NCI-H345 treated with DMSO at 0.1 percent for 48 hours (cell line): ENCODE measurements at regions not wholly inside any gene's neighbourhood (a gene's known extent, or its start where the extent isn't known, plus 50 kb on each side); places are given as distances from the start of the nearest gene placed in this dataset.
"Not testable (repeated sequence)": the region's sequence is repeated elsewhere in the genome, so short reads cannot be mapped to it uniquely, and the experiment has no call there.

Experiments used
- DNase-seq: peaks from one replicate; lab custom pipeline; 2025; ENCODE audit not compliant: unreplicated experiment; lab: John Stamatoyannopoulos, UW

DNA sequence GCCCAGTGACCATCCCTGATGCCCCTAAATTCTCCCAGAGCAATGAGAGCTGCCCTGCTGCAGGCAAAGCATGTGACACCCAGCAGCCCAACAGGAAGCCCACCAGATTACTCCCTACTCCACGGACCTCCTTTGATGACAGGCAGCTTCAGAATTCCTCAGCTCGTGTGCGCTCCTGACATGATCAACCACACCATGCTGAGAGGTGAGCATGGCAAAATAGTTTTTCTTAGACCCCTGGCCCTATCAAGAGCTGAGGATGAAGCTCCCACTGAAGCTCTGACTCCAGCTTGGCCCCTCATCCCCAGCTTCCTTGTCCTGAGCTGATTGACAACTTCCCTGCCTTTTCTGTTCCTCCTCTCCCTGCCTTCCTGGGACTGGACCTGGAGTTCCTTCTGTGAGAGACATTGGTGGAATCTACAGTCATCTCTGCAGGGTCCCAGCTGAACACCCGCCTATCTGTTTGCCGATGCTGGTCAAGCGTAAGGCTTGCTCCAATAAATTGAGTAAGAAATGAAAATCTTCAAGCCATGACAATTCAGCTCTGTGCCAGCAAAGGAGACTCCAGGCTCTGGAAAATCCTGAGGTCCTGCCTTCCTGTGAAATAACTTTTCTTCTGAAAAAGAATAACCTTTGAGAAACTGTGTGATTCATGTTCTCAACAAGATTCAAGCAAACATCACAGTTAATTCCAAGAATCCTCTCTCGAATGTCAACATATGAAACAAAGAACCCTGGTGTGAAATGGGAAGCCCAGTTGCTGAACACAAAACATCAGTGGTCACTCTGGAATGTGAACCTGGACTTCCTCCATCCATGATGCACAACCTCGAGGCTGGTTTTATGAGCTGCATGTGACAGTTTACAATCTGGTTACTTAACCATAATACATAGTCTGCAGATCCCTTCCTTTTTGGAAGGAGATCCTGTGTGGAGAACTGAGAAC is 201.1 kb downstream of the SPP2 start:
- no peak for DNase-seq

DNA sequence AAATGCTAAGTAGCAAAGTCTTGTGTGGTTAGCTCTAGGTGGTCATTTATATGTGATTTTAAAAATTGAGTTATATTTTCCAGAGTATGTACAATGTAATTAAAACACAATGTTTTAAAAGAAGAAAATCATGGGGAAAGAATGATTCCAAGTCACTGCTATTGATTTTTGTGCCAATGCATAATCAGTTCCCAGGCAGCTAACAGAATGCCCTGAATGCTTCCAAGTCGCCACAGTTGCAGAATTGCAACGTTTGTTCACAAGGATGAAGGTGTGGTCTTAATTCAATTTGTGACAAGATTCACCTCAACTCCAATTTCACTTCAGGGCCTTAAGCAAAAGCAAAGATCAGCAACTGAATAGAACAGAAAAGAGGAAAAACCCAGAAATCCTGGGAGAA is 200.4 kb downstream of the SPP2 start:
- no peak for DNase-seq

DNA sequence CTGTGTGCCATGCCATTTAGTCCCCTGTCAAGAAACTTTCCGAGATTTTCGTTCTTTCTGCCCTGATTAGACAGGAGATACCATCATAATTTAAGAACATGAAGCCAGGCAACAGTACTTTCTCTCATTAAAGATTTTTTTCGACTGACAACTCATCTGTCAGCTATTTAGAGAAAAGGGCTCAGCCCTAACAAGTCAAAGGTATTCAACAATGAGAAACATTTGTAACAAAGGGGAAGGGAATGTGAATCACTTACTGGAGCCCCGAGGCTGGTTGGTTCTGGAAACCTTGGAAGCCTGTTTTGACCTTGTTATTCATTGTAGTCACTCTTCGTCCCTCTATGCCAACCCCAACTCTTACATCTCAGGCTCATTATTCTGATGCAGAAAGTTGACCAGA is 199.4 kb downstream of the SPP2 start:
- DNase-seq, result no peak

GRCh38 chr2:234249034-234249735 is 198.7 kb downstream of the SPP2 start:
- DNase-seq, result no peak

GRCh38 chr2:234248213-234248710 is 197.8 kb downstream of the SPP2 start:
- not testable (repeated sequence) for DNase-seq

DNA sequence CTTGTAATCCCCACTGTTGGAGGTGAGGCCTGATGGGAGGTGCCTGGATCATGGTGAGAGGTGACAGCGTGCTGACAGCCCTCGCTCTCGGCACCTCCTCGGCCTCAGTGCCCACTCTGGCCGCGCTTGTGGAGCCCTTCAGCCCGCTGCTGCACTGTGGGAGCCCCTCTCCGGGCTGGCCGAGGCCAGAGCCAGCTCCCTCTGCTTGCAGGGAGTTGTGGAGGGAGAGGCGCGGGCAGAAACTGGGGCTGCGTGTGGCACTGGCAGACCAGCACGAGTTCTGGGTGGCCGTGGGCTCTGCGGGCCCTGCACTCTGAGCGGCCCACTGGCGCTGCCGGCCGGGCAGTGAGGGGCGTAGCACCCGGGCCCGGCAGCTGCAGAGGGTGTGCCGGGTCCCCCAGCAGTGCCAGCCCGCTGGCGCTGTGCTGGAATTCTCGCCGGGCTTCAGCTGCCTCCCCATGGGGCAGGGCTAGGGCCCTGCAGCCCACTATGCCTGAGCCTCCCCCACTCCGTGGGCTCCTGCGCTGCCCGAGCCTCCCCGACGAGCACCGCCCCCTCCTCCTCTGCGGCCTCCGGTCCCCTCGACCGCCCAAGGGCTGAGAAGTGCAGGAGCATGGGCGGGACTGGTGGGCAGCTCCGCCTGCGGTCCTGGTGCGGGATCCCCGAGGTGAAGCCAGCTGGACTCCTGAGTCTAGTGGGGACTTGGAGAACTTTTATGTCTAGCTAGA is 197.1 kb downstream of the SPP2 start:
- no peak for DNase-seq

DNA sequence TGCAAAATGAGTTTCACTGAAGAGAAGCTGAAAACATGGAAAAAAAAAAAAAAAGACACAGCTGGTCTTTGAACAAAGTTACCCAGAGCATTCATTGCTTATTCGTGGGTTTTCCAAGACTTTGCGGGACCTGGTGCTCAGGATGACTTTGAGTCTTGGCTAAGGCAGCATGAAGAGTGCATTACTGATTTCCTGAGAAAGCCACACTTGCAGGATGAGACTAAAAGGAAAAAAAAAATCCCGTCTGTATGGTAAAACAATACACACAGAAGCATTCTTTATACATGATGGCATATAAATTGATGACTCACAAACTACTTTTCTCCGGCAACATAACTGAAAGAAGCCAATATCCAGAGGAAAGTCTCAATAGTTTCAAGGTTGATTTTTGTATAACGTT is 195.4 kb downstream of the SPP2 start:
- no peak for DNase-seq

DNA sequence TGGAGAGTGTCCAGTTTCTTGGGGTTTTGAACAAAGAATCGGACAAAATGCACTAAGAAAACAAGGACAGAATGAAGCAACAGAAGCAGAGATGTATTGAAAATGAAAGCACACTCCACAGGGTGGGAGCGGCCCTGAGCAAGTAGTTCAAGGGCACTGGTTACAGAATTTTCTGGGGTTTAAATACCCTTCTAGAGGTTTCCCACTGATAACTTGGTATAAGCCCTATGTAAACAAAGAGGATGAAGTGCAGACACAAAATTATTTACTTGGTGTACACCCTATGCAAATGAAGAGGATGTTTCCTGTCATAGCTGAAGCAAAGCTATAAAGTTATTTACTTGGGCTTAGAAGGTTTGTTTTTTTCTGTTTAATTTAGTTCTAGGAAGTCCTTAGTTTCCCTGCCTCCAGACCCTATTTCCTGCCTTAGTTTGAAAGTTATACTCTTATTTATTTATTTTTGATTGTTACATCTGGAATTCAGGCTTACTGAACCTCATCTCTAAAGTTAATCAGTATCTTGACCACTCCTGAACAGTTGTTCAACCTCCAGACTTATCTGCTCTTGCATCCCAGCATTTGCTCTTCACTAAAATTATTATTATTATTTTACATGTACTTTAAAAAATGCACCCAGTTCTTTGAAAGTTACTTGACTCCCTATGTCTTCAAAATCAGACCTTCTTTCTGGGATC is 193.5 kb downstream of the SPP2 start:
- DNase-seq, result peak; percentile 9

DNA sequence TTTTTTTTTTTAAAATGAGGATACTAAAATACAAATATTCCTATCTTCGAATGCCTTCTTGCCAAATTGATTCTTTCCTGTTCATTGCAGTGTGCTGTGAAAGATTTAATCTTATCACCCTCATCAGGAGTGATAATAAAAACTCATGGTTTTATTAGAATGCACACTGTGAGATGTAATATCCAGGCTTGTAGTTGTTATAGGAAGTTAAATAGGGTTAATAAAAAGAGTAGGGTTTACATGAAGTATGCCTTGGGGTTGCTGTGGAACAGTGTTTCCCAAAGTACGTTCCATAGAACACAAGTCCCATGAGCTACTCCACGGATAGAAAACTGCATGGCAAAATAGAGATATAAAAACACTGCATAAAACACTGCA is 191.9 kb downstream of the SPP2 start:
- DNase-seq, result no peak

- no peak for DNase-seq
These were observed 191.4 kb downstream of the SPP2 start for GRCh38 chr2:234241656-234242458.

GRCh38 chr2:234240917-234241316 is 190.4 kb downstream of the SPP2 start:
- no peak for DNase-seq

- no peak for DNase-seq
These were observed 184.7 kb downstream of the SPP2 start for GRCh38 chr2:234235191-234235590.

DNA sequence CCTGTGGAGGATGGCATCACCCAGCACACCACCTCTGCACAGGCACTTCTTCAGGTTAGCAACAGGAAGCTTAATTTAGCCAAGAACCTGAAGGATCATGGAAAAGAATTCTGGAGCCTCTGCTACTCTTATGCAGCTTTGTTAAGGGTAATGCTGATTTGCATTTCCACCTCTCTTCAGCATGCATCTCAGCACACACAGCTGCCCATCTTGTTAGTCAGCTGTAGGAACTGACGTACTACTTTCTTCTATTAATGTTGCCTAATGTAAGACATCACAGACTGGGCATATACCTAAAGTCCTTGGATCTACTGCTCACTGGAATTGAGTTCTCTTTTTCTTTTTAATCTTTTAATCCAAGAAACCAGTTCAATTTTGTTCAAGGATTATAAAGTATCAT is 181.0 kb downstream of the SPP2 start:
- no peak for DNase-seq

GRCh38 chr2:234219046-234219310 is 168.5 kb downstream of the SPP2 start:
- DNase-seq, result no peak

GRCh38 chr2:234218266-234219045 is 168.0 kb downstream of the SPP2 start:
- no peak for DNase-seq

DNA sequence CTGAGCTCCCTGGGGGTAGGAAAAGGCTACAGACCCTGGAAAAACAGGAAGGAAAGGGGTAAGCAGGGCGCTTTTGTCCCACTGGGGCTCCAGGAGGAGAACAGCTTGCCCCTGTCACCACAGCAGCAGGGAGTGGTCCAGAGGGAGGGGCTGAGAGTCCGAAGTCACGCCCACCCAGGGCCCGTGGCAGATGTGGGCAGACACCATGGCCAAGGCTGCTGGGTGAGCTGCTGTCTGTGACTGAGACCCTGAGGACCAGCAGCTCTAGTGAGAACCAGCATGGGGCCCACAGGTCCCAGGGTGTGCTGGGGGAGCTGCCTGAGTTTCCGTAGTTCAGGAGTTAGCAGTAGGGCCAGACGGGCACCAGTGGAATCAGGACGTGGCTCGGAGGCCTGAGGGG is 162.0 kb downstream of the SPP2 start:
- no peak for DNase-seq

DNA sequence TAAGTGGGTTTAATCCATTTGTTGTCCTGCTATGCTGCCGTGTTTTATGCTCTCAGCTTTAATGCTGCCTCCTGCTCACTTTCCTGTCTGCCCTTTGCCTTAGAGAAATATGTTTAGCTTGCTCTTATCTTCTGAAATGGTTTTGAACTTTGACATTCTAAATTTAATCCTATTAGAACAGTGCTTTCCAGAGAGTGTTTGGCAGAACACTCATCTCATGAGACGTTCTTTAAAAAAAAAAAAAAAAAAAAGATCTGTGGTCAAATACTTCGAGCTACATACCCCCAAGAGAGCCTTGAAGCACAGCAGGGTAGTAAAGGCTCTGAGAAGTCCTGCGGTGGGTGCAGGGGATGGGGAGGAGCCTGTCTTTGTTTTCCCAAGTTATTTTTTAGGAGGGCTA is 161.3 kb downstream of the SPP2 start:
- DNase-seq, result no peak

DNA sequence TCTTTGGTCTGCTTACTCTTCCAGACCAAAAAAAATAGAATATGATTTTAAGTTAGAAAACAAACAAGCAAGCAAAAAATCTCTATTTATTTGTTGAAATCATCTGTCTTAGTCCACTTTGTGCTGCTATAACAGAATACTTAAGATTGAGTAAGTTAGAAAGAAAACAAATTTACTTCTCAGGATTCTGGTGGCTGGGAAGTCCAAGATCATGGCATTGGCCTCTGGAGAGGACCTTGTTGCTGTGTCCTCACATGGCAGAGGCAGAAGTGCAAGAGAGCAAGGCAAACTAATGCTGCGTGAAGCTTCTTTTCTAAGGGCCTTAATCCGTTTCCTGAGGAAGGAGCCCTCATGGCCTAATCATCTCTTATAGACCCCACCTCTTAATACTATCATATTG is 156.2 kb downstream of the SPP2 start:
- no peak for DNase-seq

- DNase-seq, result no peak
These were observed 154.0 kb downstream of the SPP2 start for GRCh38 chr2:234204480-234204879.
